H1 (cell line): ENCODE measurements at regions not wholly inside any gene's neighbourhood (a gene's known extent, or its start where the extent isn't known, plus 50 kb on each side); places are given as distances from the start of the nearest gene placed in this dataset.
"Not testable (repeated sequence)": the region's sequence is repeated elsewhere in the genome, so short reads cannot be mapped to it uniquely, and the experiment has no call there.

Experiments used
- CTCF ChIA-PET: fragments of 300-600 bp; sonication (Branson Sonifier 250); formaldehyde crosslinking; loops from one replicate; lab custom pipeline; 2021; ENCODE audit not compliant: partially characterized antibody; lab: Charles Lee
- POLR2A ChIA-PET: fragments of 300-600 bp; sonication (Branson Sonifier 250); formaldehyde crosslinking; loops from one replicate; lab custom pipeline; 2021; ENCODE audit warnings: inconsistent platforms; ENCODE audit not compliant: partially characterized antibody; lab: Charles Lee
- DNase-seq, 2 experiments: peaks; one replicate each; pipeline versions ENCODE4 v3.0.0 to v3.0.0-alpha.2; 2010 to 2022; ENCODE audit warnings: low spot score in 2 of 2, low read depth in 1 of 2, mixed read lengths in 1 of 2
- FAIRE-seq: peaks from 2 replicates; lab custom pipeline; 2011; peaks lifted over from hg19 to GRCh38; lab: Jason Lieb, UNC
- H2AFZ ChIP-seq: 2 replicates; pipeline ENCODE4 v1.8.1; 2012; ENCODE audit warnings: low read length, inconsistent platforms
- H2AK5ac ChIP-seq: 2 replicates; pipeline ENCODE4 v1.6.1; 2013; ENCODE audit warnings: low read depth, low read length
- H2BK120ac ChIP-seq: replicated peaks from 2 replicates; pipeline ENCODE3; 2013; ENCODE audit warnings: low read depth, low read length, inconsistent platforms
- H2BK12ac ChIP-seq: 2 replicates; pipeline ENCODE4 v1.6.1; 2013; ENCODE audit warnings: low read depth, low read length
- H2BK15ac ChIP-seq: 2 replicates; pipeline ENCODE4 v1.6.1; 2013; ENCODE audit warnings: low read length
- H2BK20ac ChIP-seq: 2 replicates; pipeline ENCODE4 v1.6.1; 2013; ENCODE audit warnings: low read length
- H2BK5ac ChIP-seq: 2 replicates; pipeline ENCODE4 v1.6.1; 2013; ENCODE audit warnings: low read depth, low read length
- H3K14ac ChIP-seq: 2 replicates; pipeline ENCODE4 v1.6.1; 2013; ENCODE audit warnings: inconsistent platforms; ENCODE audit not compliant: insufficient read length
- H3K18ac ChIP-seq: 2 replicates; pipeline ENCODE4 v1.6.1; 2013; ENCODE audit warnings: low read length; ENCODE audit errors: extremely low read depth
- H3K23ac ChIP-seq: 2 replicates; pipeline ENCODE4 v1.6.1; 2013; ENCODE audit warnings: inconsistent platforms; ENCODE audit not compliant: insufficient read length
- H3K23me2 ChIP-seq: 2 replicates; pipeline ENCODE4 v1.6.1; 2013; ENCODE audit warnings: low read depth, low read length
- H3K27ac ChIP-seq: 2 replicates; pipeline ENCODE4 v1.6.1; 2011; ENCODE audit warnings: low read depth, low read length, inconsistent platforms
- H3K27me3 ChIP-seq, 4 experiments: replicated peaks in 1 of 4; 1 replicate in 1 of 4; 2 replicates in 3 of 4; pipeline versions ENCODE4 v1.6.1 to v1.8.1; 2011 to 2013; ENCODE audit warnings: low read length in 3 of 4, mild to moderate bottlenecking in 3 of 4, inconsistent platforms in 2 of 4, mixed read lengths in 2 of 4, moderate library complexity in 1 of 4; ENCODE audit not compliant: control insufficient read depth in 3 of 4, insufficient read depth in 3 of 4; ENCODE audit errors: extremely low read depth in 1 of 4
- H3K36me3 ChIP-seq, 4 experiments: 2 replicates each; pipeline versions ENCODE4 v1.6.1 to v1.8.1; 2011 to 2013; ENCODE audit warnings: mild to moderate bottlenecking in 4 of 4, low read length in 3 of 4, moderate library complexity in 2 of 4, control low read depth in 1 of 4, inconsistent platforms in 1 of 4; ENCODE audit not compliant: insufficient read depth in 4 of 4, control insufficient read depth in 2 of 4
- H3K4ac ChIP-seq: replicated peaks from 2 replicates; pipeline ENCODE3; 2013; ENCODE audit warnings: low read length, low read depth, mixed read lengths, inconsistent platforms; ENCODE audit not compliant: insufficient read length
- H3K4me1 ChIP-seq, 4 experiments: replicated peaks in 1 of 4; 1 replicate in 1 of 4; 2 replicates in 3 of 4; pipeline versions ENCODE4 v1.6.1 to v1.8.1; 2011 to 2013; ENCODE audit warnings: low read length in 3 of 4, inconsistent platforms in 2 of 4, mixed read lengths in 1 of 4; ENCODE audit not compliant: insufficient read depth in 4 of 4, control insufficient read depth in 3 of 4
- H3K4me2 ChIP-seq, 2 experiments: 2 replicates each; pipeline versions ENCODE4 v1.6.1 to v1.8.1; 2011 to 2013; ENCODE audit warnings: low read depth in 2 of 2, low read length in 2 of 2, control low read depth in 1 of 2, inconsistent platforms in 1 of 2, mild to moderate bottlenecking in 1 of 2; ENCODE audit not compliant: insufficient read depth in 1 of 2
- H3K4me3 ChIP-seq, 4 experiments: fragments of 200-600, 300-600 bp in 1 of 4; sonication (generic), shearing (Covaris generic), sonication (Bioruptor Twin) in 1 of 4; 2 replicates each; pipeline versions ENCODE4 v1.5.1 to v1.8.1; 2011 to 2016; ENCODE audit warnings: low read length in 4 of 4, low read depth in 3 of 4, control low read depth in 2 of 4, inconsistent platforms in 2 of 4, mild to moderate bottlenecking in 2 of 4, mixed read lengths in 1 of 4, moderate library complexity in 1 of 4; ENCODE audit not compliant: insufficient read depth in 2 of 4; ENCODE audit errors: extremely low read depth in 1 of 4
- H3K56ac ChIP-seq: replicated peaks from 2 replicates; pipeline ENCODE3; 2013; ENCODE audit warnings: low read depth, mild to moderate bottlenecking, mixed read lengths, low read length, inconsistent platforms; ENCODE audit not compliant: insufficient read length
- H3K79me1 ChIP-seq: 2 replicates; pipeline ENCODE4 v1.6.1; 2013; ENCODE audit warnings: low read depth, low read length, control low read depth
- H3K79me2 ChIP-seq, 2 experiments: 2 replicates each; pipeline versions ENCODE4 v1.6.1 to v1.8.1; 2012 to 2013; ENCODE audit warnings: low read length in 2 of 2, mild to moderate bottlenecking in 2 of 2, inconsistent platforms in 1 of 2; ENCODE audit not compliant: insufficient read depth in 2 of 2, control insufficient read depth in 1 of 2
- H3K9ac ChIP-seq, 4 experiments: replicated peaks in 1 of 4; 1 replicate in 1 of 4; 2 replicates in 3 of 4; pipeline versions ENCODE4 v1.6.1 to v1.8.1; 2011 to 2013; ENCODE audit warnings: low read depth in 3 of 4, low read length in 3 of 4, control low read depth in 2 of 4, mild to moderate bottlenecking in 2 of 4, moderate library complexity in 2 of 4, inconsistent platforms in 1 of 4; ENCODE audit errors: extremely low read depth in 1 of 4
- H3K9me3 ChIP-seq, 2 experiments: 2 replicates each; pipeline versions ENCODE4 v1.6.1 to v1.8.1; 2012 to 2013; ENCODE audit warnings: mild to moderate bottlenecking in 2 of 2, moderate library complexity in 2 of 2, control low read depth in 1 of 2, inconsistent platforms in 1 of 2, low read depth in 1 of 2, low read length in 1 of 2, mixed read lengths in 1 of 2; ENCODE audit not compliant: insufficient read depth in 2 of 2
- H4K20me1 ChIP-seq, 2 experiments: replicated peaks in 1 of 2; 2 replicates each; pipeline versions ENCODE3 to v1.8.1; 2011 to 2013; ENCODE audit warnings: inconsistent platforms in 2 of 2, low read length in 2 of 2, mild to moderate bottlenecking in 1 of 2; ENCODE audit not compliant: insufficient read depth in 2 of 2, control insufficient read depth in 1 of 2
- H4K5ac ChIP-seq: 2 replicates; pipeline ENCODE4 v1.6.1; 2013; ENCODE audit warnings: low read length, low read depth, mixed read lengths, inconsistent platforms; ENCODE audit not compliant: insufficient read length
- H4K8ac ChIP-seq: 2 replicates; pipeline ENCODE4 v1.8.0; 2013; ENCODE audit warnings: mild to moderate bottlenecking, moderate library complexity, low read length, inconsistent platforms; ENCODE audit not compliant: insufficient read depth; ENCODE audit errors: extremely low read depth
- H4K91ac ChIP-seq: replicated peaks from 2 replicates; pipeline ENCODE3; 2013; ENCODE audit warnings: low read length, mixed read lengths, inconsistent platforms; ENCODE audit not compliant: insufficient read length
- WGBS, 2 experiments: shearing (Covaris generic) in 1 of 2; methylation state at CpG; one replicate each; pipeline versions ENCODE4 v1.1.6 to v1.1.7; 2013 to 2015; ENCODE audit warnings: low lambda C conversion rate in 2 of 2, mixed read lengths in 2 of 2, inconsistent platforms in 1 of 2, low coverage in 1 of 2, missing lambda C conversion rate in 1 of 2; ENCODE audit not compliant: insufficient replicate concordance in 2 of 2, insufficient coverage in 1 of 2, insufficient read length in 1 of 2; ENCODE audit errors: extremely low coverage in 1 of 2, missing lambda C conversion rate in 1 of 2; 5-methylcytosine and 5-hydroxymethylcytosine counted together

- H3K23ac ChIP-seq, H3K18ac ChIP-seq, H2BK20ac ChIP-seq, H4K20me1 ChIP-seq, H3K14ac ChIP-seq, H4K5ac ChIP-seq, H4K8ac ChIP-seq, H3K9ac ChIP-seq, FAIRE-seq, H3K4me1 ChIP-seq, H3K27ac ChIP-seq, H4K91ac ChIP-seq, H2BK5ac ChIP-seq, H3K4me3 ChIP-seq, H2BK12ac ChIP-seq, H2AK5ac ChIP-seq, H3K27me3 ChIP-seq, H3K23me2 ChIP-seq, H3K79me2 ChIP-seq, H2AFZ ChIP-seq, DNase-seq, H3K36me3 ChIP-seq, H2BK120ac ChIP-seq, POLR2A ChIA-PET, H3K9me3 ChIP-seq, H3K4me2 ChIP-seq, H2BK15ac ChIP-seq, H3K79me1 ChIP-seq, H3K56ac ChIP-seq, H3K4ac ChIP-seq: not testable (repeated sequence)
- CTCF ChIA-PET, result interaction anchor here (0.7 to 1.4 kb wide), 3 partner anchors 57 to 268 kb away, joined by 3 read pairs; no protein-coding TSS in a partner anchor
- WGBS, 2 experiments, result 76% methylated on average over 2 of the region's 2 CpGs; no CpG with 5 or more reads in 1 of the 2 experiments
These were observed 101.0 kb upstream of the CHST9 start for GRCh38 chr18:27285973-27286562.
